ENCODE measurements at regions not wholly inside any gene's neighbourhood (a gene's known extent, or its start where the extent isn't known, plus 50 kb on each side); places are given as distances from the start of the nearest gene placed in this dataset.

DNA sequence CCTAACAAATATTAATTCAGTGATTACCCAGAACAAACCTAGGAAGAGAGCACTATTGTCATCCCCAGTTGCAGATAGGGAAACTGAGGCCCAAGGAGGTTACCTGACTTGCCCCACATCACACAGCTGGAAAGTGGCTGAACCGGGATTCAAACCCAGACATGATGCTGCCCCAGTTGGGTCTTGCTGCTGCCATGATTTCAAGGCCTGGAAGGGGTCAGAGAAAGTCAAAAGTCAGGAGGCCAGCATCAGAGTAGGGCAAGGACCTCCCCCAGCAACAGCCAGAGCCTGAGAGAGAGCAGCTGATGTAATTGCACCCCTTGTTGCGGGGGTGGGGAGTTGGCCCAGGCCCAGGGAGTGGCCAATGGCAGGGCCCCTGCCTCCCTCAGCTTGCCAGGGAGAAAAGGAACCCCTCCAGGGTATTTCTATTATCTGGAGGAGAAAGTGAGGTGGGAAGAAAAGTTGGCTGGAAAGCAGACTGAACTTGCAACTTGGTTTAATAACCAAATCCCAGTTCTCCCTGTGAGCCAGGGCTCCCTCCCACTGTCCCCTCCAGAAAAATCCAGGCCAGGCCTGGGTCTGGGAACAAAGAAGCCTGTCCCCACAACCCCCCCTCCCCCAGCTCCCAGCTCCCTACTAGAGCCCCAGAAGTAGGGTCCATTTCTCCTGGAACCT lies 83.6 kb downstream of the MRPL14 start (continued):
- TF ChIP-seq, protein P1, sequence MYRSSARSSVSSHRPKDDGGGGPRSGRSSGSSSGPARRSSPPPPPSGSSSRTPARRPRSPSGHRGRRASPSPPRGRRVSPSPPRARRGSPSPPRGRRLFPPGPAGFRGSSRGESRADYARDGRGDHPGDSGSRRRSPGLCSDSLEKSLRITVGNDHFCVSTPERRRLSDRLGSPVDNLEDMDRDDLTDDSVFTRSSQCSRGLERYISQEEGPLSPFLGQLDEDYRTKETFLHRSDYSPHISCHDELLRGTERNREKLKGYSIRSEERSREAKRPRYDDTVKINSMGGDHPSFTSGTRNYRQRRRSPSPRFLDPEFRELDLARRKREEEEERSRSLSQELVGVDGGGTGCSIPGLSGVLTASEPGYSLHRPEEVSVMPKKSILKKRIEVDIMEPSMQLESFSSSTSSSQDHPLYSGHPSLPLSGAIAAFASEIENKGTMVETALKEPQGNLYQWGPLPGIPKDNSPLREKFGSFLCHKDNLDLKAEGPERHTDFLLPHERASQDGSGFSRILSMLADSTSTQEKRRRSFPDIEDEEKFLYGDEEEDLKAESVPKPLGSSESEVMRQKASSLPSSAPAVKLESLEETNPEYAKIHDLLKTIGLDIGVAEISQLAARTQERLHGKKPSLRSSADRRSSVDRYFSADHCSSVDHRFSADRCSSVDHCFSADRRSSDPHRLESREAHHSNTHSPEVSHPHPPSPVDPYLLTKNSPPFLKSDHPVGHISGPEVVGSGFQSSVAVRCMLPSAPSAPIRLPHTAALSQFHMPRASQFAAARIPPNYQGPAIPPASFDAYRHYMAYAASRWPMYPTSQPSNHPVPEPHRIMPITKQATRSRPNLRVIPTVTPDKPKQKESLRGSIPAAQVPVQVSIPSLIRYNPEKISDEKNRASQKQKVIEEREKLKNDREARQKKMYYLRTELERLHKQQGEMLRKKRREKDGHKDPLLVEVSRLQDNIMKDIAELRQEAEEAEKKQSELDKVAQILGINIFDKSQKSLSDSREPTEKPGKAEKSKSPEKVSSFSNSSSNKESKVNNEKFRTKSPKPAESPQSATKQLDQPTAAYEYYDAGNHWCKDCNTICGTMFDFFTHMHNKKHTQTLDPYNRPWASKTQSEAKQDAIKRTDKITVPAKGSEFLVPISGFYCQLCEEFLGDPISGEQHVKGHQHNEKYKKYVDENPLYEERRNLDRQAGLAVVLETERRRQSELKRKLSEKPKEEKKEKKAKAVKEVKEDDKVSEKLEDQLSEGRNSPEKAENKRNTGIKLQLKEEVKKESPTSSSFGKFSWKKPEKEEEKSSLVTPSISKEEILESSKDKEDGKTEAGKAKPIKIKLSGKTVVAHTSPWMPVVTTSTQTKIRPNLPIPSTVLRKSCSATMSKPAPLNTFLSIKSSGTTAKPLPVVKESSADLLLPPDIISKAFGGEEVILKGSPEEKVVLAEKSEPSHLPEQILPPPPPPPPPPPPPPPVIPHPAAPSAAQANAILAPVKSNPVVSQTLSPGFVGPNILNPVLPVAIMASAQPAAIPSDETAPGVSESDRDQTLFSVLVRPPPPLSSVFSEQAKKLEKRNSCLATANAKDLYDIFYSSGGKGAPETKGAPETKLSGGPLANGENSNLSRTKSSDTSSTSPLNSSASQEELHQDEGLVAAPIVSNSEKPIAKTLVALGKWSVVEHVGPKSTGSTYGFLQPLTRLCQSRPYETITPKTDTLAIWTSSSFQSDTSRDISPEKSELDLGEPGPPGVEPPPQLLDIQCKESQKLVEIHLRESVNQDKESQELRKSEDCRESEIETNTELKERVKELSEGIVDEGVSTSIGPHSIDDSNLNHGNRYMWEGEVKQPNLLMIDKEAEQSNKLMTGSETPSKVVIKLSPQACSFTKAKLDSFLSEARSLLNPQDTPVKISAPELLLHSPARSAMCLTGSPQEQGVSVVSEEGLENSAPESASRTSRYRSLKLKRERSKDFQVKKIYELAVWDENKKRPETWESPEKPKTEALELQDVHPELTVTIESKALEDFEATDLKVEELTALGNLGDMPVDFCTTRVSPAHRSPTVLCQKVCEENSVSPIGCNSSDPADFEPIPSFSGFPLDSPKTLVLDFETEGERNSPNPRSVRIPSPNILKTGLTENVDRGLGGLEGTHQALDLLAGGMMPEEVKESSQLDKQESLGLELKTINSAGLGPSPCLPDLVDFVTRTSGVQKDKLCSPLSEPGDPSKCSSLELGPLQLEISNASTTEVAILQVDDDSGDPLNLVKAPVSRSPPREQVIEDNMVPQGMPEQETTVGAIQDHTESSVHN (IDR thresholded peaks at IDR 0.05; ENCODE audit: borderline replicate concordance in 1 of 2, low read depth in 1 of 2) = no peak
- TF ChIP-seq ZNF76 (CRISPR knock-in tag; IDR thresholded peaks at IDR 0.05; ENCODE audit: borderline replicate concordance) (peak; percentile 56; the same call in 1 of the 2 replicates), FOXK2 (conservative IDR thresholded peaks at IDR 0.05 in 1 of 2, IDR thresholded peaks at IDR 0.05 in 1 of 2; ENCODE audit: low read depth in 2 of 2) (peak in 1 of 2 experiments; percentile 58; a peak in 2 of 4 replicates), ZNF121 (CRISPR knock-in tag; conservative IDR thresholded peaks at IDR 0.05) (no peak), HNRNPH1 (optimal IDR thresholded peaks at IDR 0.05; ENCODE audit: low read depth, low read length) (no peak), RBFOX2 (IDR thresholded peaks at IDR 0.05; ENCODE audit: low read depth, low read length) (peak; percentile 64), POLR2G (IDR thresholded peaks at IDR 0.05; ENCODE audit: low read depth, low read length) (peak; percentile 39; the same call in 1 of the 2 replicates), BRD4 (IDR thresholded peaks at IDR 0.05) (peak; percentile 95), SMAD1 (IDR thresholded peaks at IDR 0.05; ENCODE audit: low read depth, low read length, partially characterized antibody) (peak; percentile 69), E2F3 (CRISPR knock-in tag; IDR thresholded peaks at IDR 0.05) (0 out of 2 replicates have a peak, but pooled peaks have one; percentile 42), PHF20 (IDR thresholded peaks at IDR 0.05; ENCODE audit: partially characterized antibody) (no peak), KLF10 (CRISPR knock-in tag; IDR thresholded peaks at IDR 0.05) (no peak), TARDBP (IDR thresholded peaks at IDR 0.05) (0 out of 2 replicates have a peak, but pooled peaks have one; percentile 47)
- TF ChIP-seq, protein P2, sequence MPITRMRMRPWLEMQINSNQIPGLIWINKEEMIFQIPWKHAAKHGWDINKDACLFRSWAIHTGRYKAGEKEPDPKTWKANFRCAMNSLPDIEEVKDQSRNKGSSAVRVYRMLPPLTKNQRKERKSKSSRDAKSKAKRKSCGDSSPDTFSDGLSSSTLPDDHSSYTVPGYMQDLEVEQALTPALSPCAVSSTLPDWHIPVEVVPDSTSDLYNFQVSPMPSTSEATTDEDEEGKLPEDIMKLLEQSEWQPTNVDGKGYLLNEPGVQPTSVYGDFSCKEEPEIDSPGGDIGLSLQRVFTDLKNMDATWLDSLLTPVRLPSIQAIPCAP (CRISPR knock-in tag; IDR thresholded peaks at IDR 0.05; ENCODE audit: borderline replicate concordance) = no peak

All from K562 (cell line).